H9 (cell line): ENCODE measurements at regions not wholly inside any gene's neighbourhood (a gene's known extent, or its start where the extent isn't known, plus 50 kb on each side); places are given as distances from the start of the nearest gene placed in this dataset.

Experiments used
- DNase-seq: peaks from one replicate; pipeline ENCODE4 v3.0.0-alpha.2; 2017
- H2AFZ ChIP-seq: one replicate; pipeline ENCODE4 v1.6.1; 2013; ENCODE audit warnings: mild to moderate bottlenecking, low read length, control low read depth, moderate library complexity
- H2AK5ac ChIP-seq: 2 replicates; pipeline ENCODE4 v1.6.1; 2013; ENCODE audit warnings: low read length, control low read depth, mixed read lengths; ENCODE audit not compliant: insufficient read length
- H2BK120ac ChIP-seq: one replicate; pipeline ENCODE4 v1.6.1; 2013; ENCODE audit warnings: low read depth, mild to moderate bottlenecking, low read length, control low read depth, inconsistent platforms; ENCODE audit not compliant: poor library complexity, severe bottlenecking
- H2BK12ac ChIP-seq: 2 replicates; pipeline ENCODE4 v1.6.1; 2013; ENCODE audit warnings: low read length, control low read depth, mixed read lengths, low read depth; ENCODE audit not compliant: insufficient read length
- H2BK15ac ChIP-seq: 2 replicates; pipeline ENCODE4 v1.6.1; 2013; ENCODE audit warnings: low read depth, low read length, control low read depth
- H2BK20ac ChIP-seq: one replicate; pipeline ENCODE4 v1.6.1; 2013; ENCODE audit warnings: low read depth, mild to moderate bottlenecking, low read length, control low read depth, inconsistent platforms; ENCODE audit not compliant: poor library complexity, severe bottlenecking
- H2BK5ac ChIP-seq: 2 replicates; pipeline ENCODE4 v1.6.1; 2013; ENCODE audit warnings: low read length, control low read depth, mixed read lengths; ENCODE audit not compliant: insufficient read length
- H3K14ac ChIP-seq: 2 replicates; pipeline ENCODE4 v1.6.1; 2013; ENCODE audit warnings: low read length, control low read depth; ENCODE audit not compliant: insufficient read depth
- H3K18ac ChIP-seq: 2 replicates; pipeline ENCODE4 v1.6.1; 2013; ENCODE audit warnings: low read depth, mild to moderate bottlenecking, mixed read lengths, low read length, control low read depth; ENCODE audit not compliant: insufficient read length
- H3K23ac ChIP-seq: 2 replicates; pipeline ENCODE4 v1.6.1; 2013; ENCODE audit warnings: low read length, control low read depth, mixed read lengths, low read depth; ENCODE audit not compliant: insufficient read length
- H3K23me2 ChIP-seq: 2 replicates; pipeline ENCODE4 v1.6.1; 2013; ENCODE audit warnings: low read depth, mild to moderate bottlenecking, mixed read lengths, low read length, control low read depth; ENCODE audit not compliant: insufficient read length, poor library complexity, severe bottlenecking
- H3K27ac ChIP-seq: 2 replicates; pipeline ENCODE4 v1.5.1; 2013; ENCODE audit warnings: low read length, control low read depth, mixed read lengths, low read depth; ENCODE audit not compliant: insufficient read length
- H3K27me3 ChIP-seq: 2 replicates; pipeline ENCODE4 v1.6.1; 2013; ENCODE audit warnings: low read length, control low read depth, inconsistent platforms; ENCODE audit not compliant: insufficient read depth
- H3K4ac ChIP-seq: 2 replicates; pipeline ENCODE4 v1.6.1; 2013; ENCODE audit warnings: low read depth, mild to moderate bottlenecking, control low read depth, inconsistent platforms, low read length, moderate library complexity
- H3K4me1 ChIP-seq: 2 replicates; pipeline ENCODE4 v1.6.1; 2013; ENCODE audit warnings: low read length, control low read depth, inconsistent platforms; ENCODE audit not compliant: insufficient read depth
- H3K4me2 ChIP-seq: 2 replicates; pipeline ENCODE4 v1.6.1; 2013; ENCODE audit warnings: low read length, control low read depth, mixed read lengths; ENCODE audit not compliant: insufficient read length, insufficient read depth
- H3K56ac ChIP-seq: 2 replicates; pipeline ENCODE4 v1.6.1; 2013; ENCODE audit warnings: low read depth, mild to moderate bottlenecking, mixed read lengths, low read length, control low read depth; ENCODE audit not compliant: insufficient read length
- H3K79me1 ChIP-seq: 2 replicates; pipeline ENCODE4 v1.6.1; 2013; ENCODE audit warnings: low read depth, mild to moderate bottlenecking, moderate library complexity, low read length, control low read depth, inconsistent platforms; ENCODE audit not compliant: insufficient read depth, poor library complexity, severe bottlenecking
- H3K79me2 ChIP-seq: 2 replicates; pipeline ENCODE4 v1.6.1; 2013; ENCODE audit warnings: low read length, control low read depth, inconsistent platforms; ENCODE audit not compliant: insufficient read depth
- H3K9ac ChIP-seq: 2 replicates; pipeline ENCODE4 v1.6.1; 2013; ENCODE audit warnings: low read length, control low read depth, mixed read lengths; ENCODE audit not compliant: insufficient read length; ENCODE audit errors: extremely low read depth
- H3K9me3 ChIP-seq: one replicate; pipeline ENCODE4 v1.6.1; 2013; ENCODE audit warnings: low read depth, low read length, inconsistent platforms; ENCODE audit not compliant: control insufficient read depth
- H3T11ph ChIP-seq: one replicate; pipeline ENCODE4 v1.6.1; 2013; ENCODE audit warnings: mild to moderate bottlenecking, low read length, control low read depth, inconsistent platforms
- H4K20me1 ChIP-seq: one replicate; pipeline ENCODE4 v1.6.1; 2013; ENCODE audit not compliant: control insufficient read depth, insufficient read length, insufficient read depth
- H4K5ac ChIP-seq: 2 replicates; pipeline ENCODE4 v1.6.1; 2013; ENCODE audit warnings: low read depth, mild to moderate bottlenecking, mixed read lengths, low read length, control low read depth; ENCODE audit not compliant: insufficient read length
- H4K8ac ChIP-seq: replicated peaks from 2 replicates; pipeline ENCODE4 v1.6.1; 2013; ENCODE audit warnings: low read length, control low read depth, mixed read lengths, low read depth; ENCODE audit not compliant: insufficient read length
- H4K91ac ChIP-seq: 2 replicates; pipeline ENCODE4 v1.6.1; 2013; ENCODE audit warnings: low read depth, mild to moderate bottlenecking, moderate library complexity, mixed read lengths, low read length, control low read depth; ENCODE audit not compliant: insufficient read length
- H3K27ac Mint-ChIP-seq, 3 experiments: 2 replicates in 2 of 3; 3 replicates in 1 of 3; pipeline ENCODE4 v1.8.0; 2020 to 2021; ENCODE audit warnings: mixed read lengths in 3 of 3, mild to moderate bottlenecking in 1 of 3, moderate library complexity in 1 of 3
- H3K27me3 Mint-ChIP-seq: 2 replicates; pipeline ENCODE4 v1.8.0; 2021; ENCODE audit warnings: low read depth, mild to moderate bottlenecking, moderate library complexity, mixed read lengths
- H3K36me3 Mint-ChIP-seq, 3 experiments: 2 replicates in 2 of 3; 3 replicates in 1 of 3; pipeline ENCODE4 v1.8.0; 2020 to 2021; ENCODE audit warnings: low read depth in 3 of 3, mixed read lengths in 3 of 3; ENCODE audit not compliant: insufficient read depth in 1 of 3
- H3K4me1 Mint-ChIP-seq, 2 experiments: 2 replicates each; pipeline ENCODE4 v1.8.0; 2020; ENCODE audit warnings: mixed read lengths in 2 of 2
- H3K4me3 Mint-ChIP-seq, 2 experiments: 2 replicates in 1 of 2; 3 replicates in 1 of 2; pipeline ENCODE4 v1.8.0; 2020 to 2021; ENCODE audit warnings: mild to moderate bottlenecking in 2 of 2, mixed read lengths in 2 of 2, moderate library complexity in 1 of 2
- H3K9me3 Mint-ChIP-seq, 2 experiments: 2 replicates in 1 of 2; 3 replicates in 1 of 2; pipeline ENCODE4 v1.8.0; 2020; ENCODE audit warnings: mild to moderate bottlenecking in 2 of 2, mixed read lengths in 2 of 2, moderate library complexity in 1 of 2
- CTCF ChIP-seq: fragments of 200-600 bp; sonication (generic); conservative IDR thresholded peaks from 3 replicates; pipeline ENCODE4 v1.8.0; 2021; ENCODE audit warnings: antibody characterized with exemption, mild to moderate bottlenecking
- WGBS: extraction: QIAGEN DNeasy Blood & Tissue Kit; methylation state at CpG from one replicate; pipeline ENCODE4 v1.1.7; 2013; ENCODE audit warnings: missing lambda C conversion rate, low lambda C conversion rate, mixed read lengths; ENCODE audit not compliant: insufficient read length; ENCODE audit errors: extremely low coverage; 5-methylcytosine and 5-hydroxymethylcytosine counted together

- WGBS, result no CpG with 5 or more reads among the region's 5 CpGs
- no peaks in the 10 kb centered on the region for H3K9me3 Mint-ChIP-seq
Observed at GRCh38 chr1:4494027-4494426, 160.4 kb upstream of the AJAP1 start.

More at GRCh38 chr1:4494027-4494426, 160.4 kb upstream of the AJAP1 start:
- no peak overlapping the region for H2BK15ac ChIP-seq
- H3K23me2 ChIP-seq, result no peaks in the 10 kb centered on the region
- no peaks in the 10 kb centered on the region for H3K79me2 ChIP-seq
- no peak overlapping the region for H3T11ph ChIP-seq
- peaks cover 5% of the 10 kb centered on the region for H3K27me3 Mint-ChIP-seq
- no peak overlapping the region for H2BK20ac ChIP-seq
- no peak overlapping the region for H3K4me2 ChIP-seq
- no peak for DNase-seq
- H3K27ac Mint-ChIP-seq, result no peak overlapping the region
- peaks cover 2% of the 10 kb centered on the region for H4K20me1 ChIP-seq
- H3K4ac ChIP-seq, result no peak overlapping the region
- H3K9ac ChIP-seq, result no peak overlapping the region
- H3K4me1 ChIP-seq, result no peaks in the 10 kb centered on the region
- H4K91ac ChIP-seq, result no peak overlapping the region
- no peak overlapping the region for H2AFZ ChIP-seq
- no peaks in the 10 kb centered on the region for H3K79me1 ChIP-seq
- H3K27me3 ChIP-seq, result no peaks in the 10 kb centered on the region
- no peak overlapping the region for H4K8ac ChIP-seq
- H3K23ac ChIP-seq, result no peak overlapping the region
- no peak overlapping the region for H3K27ac ChIP-seq
- H3K4me3 Mint-ChIP-seq, result no peak overlapping the region
- H3K14ac ChIP-seq, result no peak overlapping the region
- no peak overlapping the region for H2BK120ac ChIP-seq
- no peaks in the 10 kb centered on the region for H3K9me3 ChIP-seq
- no peak overlapping the region for H3K18ac ChIP-seq
- no peaks in the 10 kb centered on the region for H3K4me1 Mint-ChIP-seq
- TF ChIP-seq CTCF, result no peak
- H2AK5ac ChIP-seq, result no peak overlapping the region
- no peak overlapping the region for H3K56ac ChIP-seq
- H4K5ac ChIP-seq, result no peak overlapping the region
- H3K36me3 Mint-ChIP-seq, result no peaks in the 10 kb centered on the region
- H2BK5ac ChIP-seq, result no peak overlapping the region
- no peak overlapping the region for H2BK12ac ChIP-seq
